WTC11 (cell line): ENCODE measurements at regions not wholly inside any gene's neighbourhood (a gene's known extent, or its start where the extent isn't known, plus 50 kb on each side); places are given as distances from the start of the nearest gene placed in this dataset.

Experiments
- ATAC-seq: fragments of 200-7000 bp; cut with Tn5 transposase; 2 replicates; pipeline ENCODE4 v1.10.0; 2021; ENCODE audit warnings: mild to moderate bottlenecking, moderate library complexity
- CTCF ChIA-PET: fragments of 300-600 bp; sonication (Branson Sonifier 250); formaldehyde crosslinking; loops from one replicate; lab custom pipeline; 2021; ENCODE audit warnings: antibody characterized with exemption; lab: Charles Lee
- POLR2A ChIA-PET: fragments of 350-600 bp; sonication (Branson Sonifier 250); formaldehyde crosslinking; loops from one replicate; lab custom pipeline; 2021; ENCODE audit warnings: antibody characterized with exemption; lab: Charles Lee
- DNase-seq: peaks from one replicate; pipeline ENCODE4 v3.0.0; 2021; ENCODE audit warnings: low spot score
- H3K27ac Mint-ChIP-seq: 2 replicates; pipeline ENCODE4 v1.8.0; 2021; ENCODE audit warnings: mixed read lengths
- H3K27me3 Mint-ChIP-seq: 2 replicates; pipeline ENCODE4 v1.8.0; 2021; ENCODE audit warnings: low read depth, mild to moderate bottlenecking, moderate library complexity, mixed read lengths
- H3K36me3 Mint-ChIP-seq: 2 replicates; pipeline ENCODE4 v1.8.0; 2021; ENCODE audit warnings: mixed read lengths
- H3K4me1 Mint-ChIP-seq: 2 replicates; pipeline ENCODE4 v1.8.0; 2022; ENCODE audit warnings: mixed read lengths
- H3K4me3 Mint-ChIP-seq: 2 replicates; pipeline ENCODE4 v1.8.0; 2021; ENCODE audit warnings: mild to moderate bottlenecking, moderate library complexity, mixed read lengths
- H3K9me3 Mint-ChIP-seq: 2 replicates; pipeline ENCODE4 v1.8.0; 2021; ENCODE audit warnings: mixed read lengths
- CBFB ChIP-seq: sonication (generic); formaldehyde crosslinking; IDR thresholded peaks from 2 replicates; pipeline ENCODE4 v1.8.1; 2022; ENCODE audit warnings: mild to moderate bottlenecking, low read depth, missing genetic modification reagents
- CREB1 ChIP-seq: sonication (generic); formaldehyde crosslinking; IDR thresholded peaks from 2 replicates; pipeline ENCODE4 v1.8.0; 2023; ENCODE audit warnings: mild to moderate bottlenecking, missing genetic modification reagents
- ESRRA ChIP-seq: sonication (generic); formaldehyde crosslinking; IDR thresholded peaks from 2 replicates; pipeline ENCODE4 v1.8.1; 2022; ENCODE audit warnings: mild to moderate bottlenecking, missing genetic modification reagents, borderline replicate concordance
- ETV6 ChIP-seq: sonication (generic); formaldehyde crosslinking; IDR thresholded peaks from 2 replicates; pipeline ENCODE4 v1.8.1; 2022; ENCODE audit warnings: mild to moderate bottlenecking, missing genetic modification reagents
- GABPB1 ChIP-seq: sonication (generic); formaldehyde crosslinking; IDR thresholded peaks from 2 replicates; pipeline ENCODE4 v1.8.1; 2023; ENCODE audit warnings: mild to moderate bottlenecking, missing genetic modification reagents
- IRF2 ChIP-seq: sonication (generic); formaldehyde crosslinking; IDR thresholded peaks from 2 replicates; pipeline ENCODE4 v1.8.0; 2022; ENCODE audit warnings: low read depth, missing genetic modification reagents, borderline replicate concordance
- JAZF1 ChIP-seq: fragments of 250-450 bp; sonication (Bioruptor Pico); IDR thresholded peaks from 2 replicates; pipeline ENCODE4 v1.9.0; 2021; ENCODE audit warnings: moderate library complexity, mild to moderate bottlenecking, inconsistent platforms
- NFE2L1 ChIP-seq: sonication (generic); formaldehyde crosslinking; IDR thresholded peaks from 2 replicates; pipeline ENCODE4 v1.8.1; 2023; ENCODE audit warnings: missing genetic modification reagents
- NFYB ChIP-seq: sonication (generic); formaldehyde crosslinking; conservative IDR thresholded peaks from 2 replicates; pipeline ENCODE4 v1.8.0; 2022; ENCODE audit warnings: low read depth, missing genetic modification reagents
- NR3C1 ChIP-seq: sonication (generic); formaldehyde crosslinking; conservative IDR thresholded peaks from 2 replicates; pipeline ENCODE4 v1.8.1; 2023; ENCODE audit warnings: low read depth, mild to moderate bottlenecking, missing genetic modification reagents
- RORB ChIP-seq: fragments of 250-450 bp; sonication (Bioruptor Pico); IDR thresholded peaks from 2 replicates; pipeline ENCODE4 v1.9.0; 2021; ENCODE audit warnings: mild to moderate bottlenecking
- SMAD3 ChIP-seq: sonication (generic); formaldehyde crosslinking; IDR thresholded peaks from 2 replicates; pipeline ENCODE4 v1.8.0; 2022; ENCODE audit warnings: missing genetic modification reagents, mild to moderate bottlenecking, borderline replicate concordance
- STAT6 ChIP-seq: sonication (generic); formaldehyde crosslinking; conservative IDR thresholded peaks from 2 replicates; pipeline ENCODE4 v1.8.1; 2023; ENCODE audit warnings: mild to moderate bottlenecking, low read depth, missing genetic modification reagents, moderate library complexity
- TEAD1 ChIP-seq: sonication (generic); formaldehyde crosslinking; IDR thresholded peaks from 2 replicates; pipeline ENCODE4 v1.8.0; 2022; ENCODE audit warnings: mild to moderate bottlenecking, missing genetic modification reagents
- TEAD4 ChIP-seq: sonication (generic); formaldehyde crosslinking; IDR thresholded peaks from 2 replicates; pipeline ENCODE4 v1.8.0; 2022; ENCODE audit warnings: mild to moderate bottlenecking, missing genetic modification reagents
- TP53 ChIP-seq: sonication (generic); formaldehyde crosslinking; IDR thresholded peaks from 2 replicates; pipeline ENCODE4 v1.8.1; 2023; ENCODE audit warnings: mild to moderate bottlenecking, missing genetic modification reagents
- ZNF263 ChIP-seq: sonication (generic); formaldehyde crosslinking; IDR thresholded peaks from 2 replicates; pipeline ENCODE4 v1.8.1; 2022; ENCODE audit warnings: low read depth, mild to moderate bottlenecking, moderate library complexity, missing genetic modification reagents
- ZNF396 ChIP-seq: fragments of 250-450 bp; sonication (Bioruptor Pico); IDR thresholded peaks from 2 replicates; pipeline ENCODE4 v1.8.0; 2021; ENCODE audit warnings: mild to moderate bottlenecking, moderate library complexity, borderline replicate concordance
- ZNF671 ChIP-seq: fragments of 250-450 bp; sonication (Bioruptor Pico); IDR thresholded peaks from 2 replicates; pipeline ENCODE4 v1.8.0; 2021; ENCODE audit warnings: mild to moderate bottlenecking
- TF ChIP-seq, protein P1 (sequence below): sonication (generic); formaldehyde crosslinking; IDR thresholded peaks from 2 replicates; pipeline ENCODE4 v1.8.1; 2022; ENCODE audit warnings: mild to moderate bottlenecking, moderate library complexity, missing genetic modification reagents
- TF ChIP-seq, protein P2 (sequence below): sonication (generic); formaldehyde crosslinking; IDR thresholded peaks from 2 replicates; pipeline ENCODE4 v1.8.1; 2022; ENCODE audit warnings: low read depth, mild to moderate bottlenecking, moderate library complexity, missing genetic modification reagents, borderline replicate concordance
- TF ChIP-seq, protein P3 (sequence below): fragments of 250-450 bp; sonication (Bioruptor Pico); IDR thresholded peaks from 2 replicates; pipeline ENCODE4 v1.9.0; 2021; ENCODE audit warnings: mild to moderate bottlenecking
- TF ChIP-seq, protein P4 (sequence below): sonication (generic); formaldehyde crosslinking; IDR thresholded peaks from 2 replicates; pipeline ENCODE4 v1.8.0; 2023; ENCODE audit warnings: missing genetic modification reagents

GRCh38 chr1:58246549-58246948, 300.0 kb downstream of the OMA1 start:
- H3K27ac Mint-ChIP-seq = no peak overlapping the region
- CTCF ChIA-PET = no interaction called here
- peaks cover 36% of the 10 kb centered on the region for H3K27me3 Mint-ChIP-seq

GRCh38 chr1:58244872-58245271, 301.7 kb downstream of the OMA1 start:
- no peak overlapping the region for H3K4me3 Mint-ChIP-seq
- H3K27me3 Mint-ChIP-seq = peaks cover 25% of the 10 kb centered on the region
- TF ChIP-seq ESRRA (CRISPR knock-in tag) = no peak
- TF ChIP-seq ZNF263 (CRISPR knock-in tag) = no peak
- TF ChIP-seq NR3C1 (CRISPR knock-in tag) = no peak
- no peak for TF ChIP-seq SMAD3 (CRISPR knock-in tag)
- TF ChIP-seq IRF2 (CRISPR knock-in tag) = no peak
- TF ChIP-seq RORB (CRISPR knock-in tag) = no peak
- TF ChIP-seq CREB1 (CRISPR knock-in tag) = no peak
- no peaks in the 10 kb centered on the region for H3K9me3 Mint-ChIP-seq
- no peak for DNase-seq
- no peak overlapping the region for H3K27ac Mint-ChIP-seq
- CTCF ChIA-PET = no interaction called here
- ATAC-seq = no peak; the same call in 1 of the 2 replicates
- peaks cover 25% of the 10 kb centered on the region for H3K4me1 Mint-ChIP-seq
- H3K36me3 Mint-ChIP-seq = no peaks in the 10 kb centered on the region
- POLR2A ChIA-PET = no interaction called here

More at GRCh38 chr1:58246549-58246948, 300.0 kb downstream of the OMA1 start:
- DNase-seq = no peak
- TF ChIP-seq, protein P1, sequence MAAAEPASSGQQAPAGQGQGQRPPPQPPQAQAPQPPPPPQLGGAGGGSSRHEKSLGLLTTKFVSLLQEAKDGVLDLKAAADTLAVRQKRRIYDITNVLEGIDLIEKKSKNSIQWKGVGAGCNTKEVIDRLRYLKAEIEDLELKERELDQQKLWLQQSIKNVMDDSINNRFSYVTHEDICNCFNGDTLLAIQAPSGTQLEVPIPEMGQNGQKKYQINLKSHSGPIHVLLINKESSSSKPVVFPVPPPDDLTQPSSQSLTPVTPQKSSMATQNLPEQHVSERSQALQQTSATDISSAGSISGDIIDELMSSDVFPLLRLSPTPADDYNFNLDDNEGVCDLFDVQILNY (CRISPR knock-in tag) = no peak
- peak; percentile 23; the same call in 1 of the 2 replicates for TF ChIP-seq NFE2L1 (CRISPR knock-in tag)
- TF ChIP-seq, all 79 proteins: peak for 1
- no peaks in the 10 kb centered on the region for H3K9me3 Mint-ChIP-seq
- no peak overlapping the region for H3K4me3 Mint-ChIP-seq
- no peaks in the 10 kb centered on the region for H3K36me3 Mint-ChIP-seq
- POLR2A ChIA-PET = no interaction called here
- peaks cover 32% of the 10 kb centered on the region for H3K4me1 Mint-ChIP-seq
- ATAC-seq = no peak

- Mint-ChIP-seq H3K4me3 (no peak overlapping the region), H3K36me3 (no peaks in the 10 kb centered on the region), H3K27me3 (no peaks in the 10 kb centered on the region), H3K9me3 (no peaks in the 10 kb centered on the region), H3K4me1 (peaks cover 52% of the 10 kb centered on the region), H3K27ac (no peak overlapping the region)
- no peak for TF ChIP-seq TEAD1 (CRISPR knock-in tag)
- ChIA-PET POLR2A (no interaction called here), CTCF (interaction anchor here (1.0 to 2.0 kb wide), 4 partner anchors 12 to 308 kb away, joined by 3 to 9 read pairs (median 4); partner anchors contain the start of gene OMA1)
- DNase-seq = no peak
- no peak for ATAC-seq
These were observed 307.7 kb downstream of the OMA1 start for GRCh38 chr1:58238846-58239245.

- no peak overlapping the region for H3K27ac Mint-ChIP-seq
- CTCF ChIA-PET = interaction anchor here (0.9 to 1.4 kb wide), 2 partner anchors 17 to 29 kb away, joined by 4 read pairs; no protein-coding TSS in a partner anchor
- H3K36me3 Mint-ChIP-seq = no peaks in the 10 kb centered on the region
- TF ChIP-seq, protein P2, sequence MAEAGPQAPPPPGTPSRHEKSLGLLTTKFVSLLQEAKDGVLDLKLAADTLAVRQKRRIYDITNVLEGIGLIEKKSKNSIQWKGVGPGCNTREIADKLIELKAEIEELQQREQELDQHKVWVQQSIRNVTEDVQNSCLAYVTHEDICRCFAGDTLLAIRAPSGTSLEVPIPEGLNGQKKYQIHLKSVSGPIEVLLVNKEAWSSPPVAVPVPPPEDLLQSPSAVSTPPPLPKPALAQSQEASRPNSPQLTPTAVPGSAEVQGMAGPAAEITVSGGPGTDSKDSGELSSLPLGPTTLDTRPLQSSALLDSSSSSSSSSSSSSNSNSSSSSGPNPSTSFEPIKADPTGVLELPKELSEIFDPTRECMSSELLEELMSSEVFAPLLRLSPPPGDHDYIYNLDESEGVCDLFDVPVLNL (CRISPR knock-in tag) = no peak
- no peak for TF ChIP-seq STAT6
- TF ChIP-seq GABPB1 (CRISPR knock-in tag) = no peak
- no peak for TF ChIP-seq ZNF671 (CRISPR knock-in tag)
- TF ChIP-seq JAZF1 (CRISPR knock-in tag) = no peak
- no peak for TF ChIP-seq ZNF396 (CRISPR knock-in tag)
- TF ChIP-seq, protein P3, sequence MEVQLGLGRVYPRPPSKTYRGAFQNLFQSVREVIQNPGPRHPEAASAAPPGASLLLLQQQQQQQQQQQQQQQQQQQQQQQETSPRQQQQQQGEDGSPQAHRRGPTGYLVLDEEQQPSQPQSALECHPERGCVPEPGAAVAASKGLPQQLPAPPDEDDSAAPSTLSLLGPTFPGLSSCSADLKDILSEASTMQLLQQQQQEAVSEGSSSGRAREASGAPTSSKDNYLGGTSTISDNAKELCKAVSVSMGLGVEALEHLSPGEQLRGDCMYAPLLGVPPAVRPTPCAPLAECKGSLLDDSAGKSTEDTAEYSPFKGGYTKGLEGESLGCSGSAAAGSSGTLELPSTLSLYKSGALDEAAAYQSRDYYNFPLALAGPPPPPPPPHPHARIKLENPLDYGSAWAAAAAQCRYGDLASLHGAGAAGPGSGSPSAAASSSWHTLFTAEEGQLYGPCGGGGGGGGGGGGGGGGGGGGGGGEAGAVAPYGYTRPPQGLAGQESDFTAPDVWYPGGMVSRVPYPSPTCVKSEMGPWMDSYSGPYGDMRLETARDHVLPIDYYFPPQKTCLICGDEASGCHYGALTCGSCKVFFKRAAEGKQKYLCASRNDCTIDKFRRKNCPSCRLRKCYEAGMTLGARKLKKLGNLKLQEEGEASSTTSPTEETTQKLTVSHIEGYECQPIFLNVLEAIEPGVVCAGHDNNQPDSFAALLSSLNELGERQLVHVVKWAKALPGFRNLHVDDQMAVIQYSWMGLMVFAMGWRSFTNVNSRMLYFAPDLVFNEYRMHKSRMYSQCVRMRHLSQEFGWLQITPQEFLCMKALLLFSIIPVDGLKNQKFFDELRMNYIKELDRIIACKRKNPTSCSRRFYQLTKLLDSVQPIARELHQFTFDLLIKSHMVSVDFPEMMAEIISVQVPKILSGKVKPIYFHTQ (CRISPR knock-in tag) = no peak
- TF ChIP-seq TP53 = no peak
- TF ChIP-seq TEAD4 (CRISPR knock-in tag) = no peak
- TF ChIP-seq, protein P4, sequence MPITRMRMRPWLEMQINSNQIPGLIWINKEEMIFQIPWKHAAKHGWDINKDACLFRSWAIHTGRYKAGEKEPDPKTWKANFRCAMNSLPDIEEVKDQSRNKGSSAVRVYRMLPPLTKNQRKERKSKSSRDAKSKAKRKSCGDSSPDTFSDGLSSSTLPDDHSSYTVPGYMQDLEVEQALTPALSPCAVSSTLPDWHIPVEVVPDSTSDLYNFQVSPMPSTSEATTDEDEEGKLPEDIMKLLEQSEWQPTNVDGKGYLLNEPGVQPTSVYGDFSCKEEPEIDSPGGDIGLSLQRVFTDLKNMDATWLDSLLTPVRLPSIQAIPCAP (CRISPR knock-in tag) = no peak
- TF ChIP-seq ZNF263 (CRISPR knock-in tag) = no peak
- no peak for TF ChIP-seq CBFB (CRISPR knock-in tag)
- no peak for TF ChIP-seq ETV6 (CRISPR knock-in tag)
- TF ChIP-seq NFYB (CRISPR knock-in tag) = no peak
- no peak for TF ChIP-seq ESRRA (CRISPR knock-in tag)
These were observed 312.8 kb downstream of the OMA1 start for GRCh38 chr1:58233729-58234128.

More at GRCh38 chr1:58233729-58234128, 312.8 kb downstream of the OMA1 start:
- DNase-seq (no peak), ATAC-seq (no peak)
- POLR2A ChIA-PET = no interaction called here
- no peak overlapping the region for H3K4me3 Mint-ChIP-seq
- peaks cover 53% of the 10 kb centered on the region for H3K4me1 Mint-ChIP-seq
- no peaks in the 10 kb centered on the region for H3K9me3 Mint-ChIP-seq
- no peaks in the 10 kb centered on the region for H3K27me3 Mint-ChIP-seq
